Activated CD8-positive, alpha-beta memory T cell treated with anti-CD3 and anti-CD28 coated beads for 24 hours (primary cell): ENCODE measurements at regions not wholly inside any gene's neighbourhood (a gene's known extent, or its start where the extent isn't known, plus 50 kb on each side); places are given as distances from the start of the nearest gene placed in this dataset.
"Not testable (repeated sequence)": the region's sequence is repeated elsewhere in the genome, so short reads cannot be mapped to it uniquely, and the experiment has no call there.

ENCODE experiments used
- DNase-seq: peaks from one replicate; pipeline ENCODE4 v3.0.0-alpha.2; 2020

DNA sequence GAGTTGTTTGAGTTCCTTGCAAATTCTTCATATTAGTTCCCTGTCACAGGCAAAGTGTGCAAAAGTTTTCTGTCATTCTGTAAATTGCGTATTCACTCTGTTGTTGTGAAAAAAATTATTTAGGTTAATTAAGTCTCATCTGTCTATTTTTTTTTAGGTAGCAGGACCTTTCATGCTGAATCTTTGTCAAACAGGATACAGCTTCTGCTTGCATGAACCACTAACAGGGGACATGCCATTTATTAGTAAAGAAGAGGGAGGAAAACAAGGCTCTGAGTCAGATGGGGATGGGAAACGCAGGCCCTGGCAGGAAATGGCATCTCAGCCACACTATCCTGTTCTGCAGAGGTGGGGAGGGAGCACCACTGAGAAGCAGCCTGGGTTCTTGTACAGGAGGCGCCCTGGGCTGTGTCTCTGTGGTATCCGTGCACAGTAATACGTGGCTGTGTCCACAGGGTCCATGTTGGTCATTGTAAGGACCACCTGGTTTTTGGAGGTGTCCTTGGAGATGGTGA is 1243.8 kb downstream of the TMEM121 start:
- not testable (repeated sequence) for DNase-seq

DNA sequence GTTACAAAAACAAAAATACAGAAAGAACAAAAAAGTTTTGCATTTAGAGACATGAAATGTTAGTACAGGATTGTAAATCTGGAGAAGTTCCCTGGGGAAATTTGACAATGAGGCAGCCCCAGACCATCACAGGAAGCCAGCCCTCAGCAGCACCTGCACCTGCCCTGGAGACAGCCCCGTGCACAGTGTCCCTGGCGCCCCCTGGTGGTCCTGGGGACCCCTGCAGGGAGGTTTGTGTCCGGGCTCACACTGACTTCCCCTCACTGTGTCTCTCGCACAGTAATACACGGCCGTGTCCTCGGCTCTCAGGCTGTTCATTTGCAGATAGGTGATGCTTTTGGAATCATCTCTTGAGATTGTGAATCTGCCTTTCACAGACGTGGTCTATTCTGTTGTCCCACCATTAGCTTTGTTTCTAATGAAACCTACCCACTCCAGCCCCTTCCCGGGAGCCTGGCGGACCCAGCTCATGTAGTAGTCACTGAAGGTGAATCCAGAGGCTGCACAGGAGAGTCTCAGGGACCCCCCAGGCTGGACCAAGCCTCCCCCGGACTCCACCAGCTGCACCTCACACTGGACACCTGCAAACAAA is 1248.6 kb downstream of the TMEM121 start:
- DNase-seq = peak; percentile 92

DNA sequence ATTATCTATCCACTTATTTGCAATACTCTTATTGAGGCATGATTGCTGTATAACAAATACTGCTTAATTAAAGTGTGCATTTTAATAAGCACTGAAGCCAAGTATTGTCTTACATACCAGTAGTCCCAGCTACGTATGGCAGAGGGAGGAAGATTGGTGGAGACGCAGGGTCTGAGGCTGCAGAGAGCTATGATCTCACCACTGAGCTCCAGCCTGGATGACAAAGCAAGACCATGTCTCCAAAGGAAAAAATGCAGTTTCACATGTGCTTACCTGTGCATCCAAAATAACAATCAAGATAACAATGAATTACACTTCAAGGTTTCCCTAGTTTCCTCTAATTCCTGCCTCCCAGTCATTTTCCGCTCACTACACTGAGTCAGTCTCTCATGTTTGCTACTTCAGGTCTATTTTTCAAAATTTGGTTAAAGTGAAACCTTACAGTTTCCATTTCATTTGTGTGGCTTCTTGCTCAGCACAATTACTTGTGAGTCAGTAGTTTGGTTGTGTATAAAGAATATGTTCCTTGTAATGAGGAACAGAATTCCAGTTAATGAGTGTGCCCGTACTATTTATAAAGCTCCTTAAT is 1250.1 kb downstream of the TMEM121 start:
- DNase-seq = no peak

DNA sequence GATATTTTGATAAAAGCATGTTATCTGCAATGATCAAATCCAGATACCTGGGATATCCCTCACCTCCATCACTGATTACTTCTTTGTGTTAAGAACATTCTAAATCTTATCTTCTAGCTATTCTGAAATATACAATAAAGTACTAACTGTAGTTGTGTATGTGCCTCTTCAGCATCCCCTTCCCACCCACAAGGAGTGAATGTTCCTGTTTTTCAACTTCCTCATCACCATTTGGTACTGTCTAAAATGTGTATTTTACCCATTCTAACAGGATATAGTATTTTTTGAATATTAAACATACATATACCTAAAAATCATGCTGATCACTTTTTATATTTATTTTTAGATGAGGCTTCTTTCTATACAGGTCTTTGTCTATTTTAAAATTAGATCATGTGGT is 1252.6 kb downstream of the TMEM121 start:
- DNase-seq = no peak

DNA sequence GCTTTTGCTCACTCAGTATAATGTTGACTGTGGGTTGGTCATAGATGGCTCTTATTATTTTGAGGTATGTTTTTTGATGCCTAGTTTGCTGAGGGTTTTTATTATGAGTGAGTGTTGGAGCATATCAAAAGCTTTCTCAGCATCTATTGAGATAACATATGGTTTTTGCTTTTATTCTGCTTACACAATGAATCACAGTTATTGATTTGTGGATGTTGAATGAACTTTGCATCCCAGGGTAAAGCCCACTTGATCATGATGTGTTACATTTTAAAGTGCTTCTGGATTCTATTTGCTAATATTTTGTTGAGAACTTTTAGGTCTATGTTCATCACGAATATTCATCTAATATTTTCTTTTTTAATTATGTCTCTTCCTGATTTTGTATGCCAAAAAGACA is 1260.3 kb downstream of the TMEM121 start:
- DNase-seq = no peak

DNA sequence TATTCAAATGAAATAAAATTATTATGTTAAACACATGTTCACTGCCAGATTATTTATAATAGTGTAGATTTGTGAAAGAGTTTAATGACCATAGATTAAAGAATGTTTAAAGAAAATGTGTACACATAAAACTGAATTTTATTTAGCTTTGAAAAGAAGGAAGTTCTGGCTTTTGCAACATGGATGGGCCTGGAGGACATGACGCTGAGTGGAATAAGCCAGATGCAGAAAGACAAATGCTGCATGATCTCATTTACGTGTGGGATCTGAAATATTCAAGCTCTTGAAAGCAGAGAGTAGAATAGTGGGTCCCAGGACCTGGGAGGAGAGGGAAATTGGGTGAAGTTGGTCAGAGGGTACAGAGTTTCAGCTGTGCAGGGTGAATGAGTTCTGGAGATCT is 1261.2 kb downstream of the TMEM121 start:
- DNase-seq = no peak

DNA sequence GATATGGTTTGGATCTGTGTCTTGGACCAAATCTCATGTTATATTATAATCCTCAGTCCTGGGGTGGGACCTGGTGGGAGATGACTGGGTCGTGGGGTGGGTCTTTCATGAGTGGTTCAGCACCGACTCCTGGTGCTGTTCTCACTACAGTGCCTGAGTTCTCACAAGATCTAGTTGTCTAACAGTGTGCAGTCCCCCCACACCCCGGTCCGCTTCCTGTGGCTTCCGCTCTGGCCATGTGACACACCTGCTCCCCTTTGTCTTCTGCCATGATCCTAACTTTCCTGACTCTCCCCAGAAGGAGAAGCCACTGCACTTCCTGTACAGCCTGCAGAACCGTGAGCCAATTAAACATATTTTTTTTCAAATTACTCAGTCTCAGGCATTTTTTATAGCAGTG is 1262.2 kb downstream of the TMEM121 start:
- no peak for DNase-seq

DNA sequence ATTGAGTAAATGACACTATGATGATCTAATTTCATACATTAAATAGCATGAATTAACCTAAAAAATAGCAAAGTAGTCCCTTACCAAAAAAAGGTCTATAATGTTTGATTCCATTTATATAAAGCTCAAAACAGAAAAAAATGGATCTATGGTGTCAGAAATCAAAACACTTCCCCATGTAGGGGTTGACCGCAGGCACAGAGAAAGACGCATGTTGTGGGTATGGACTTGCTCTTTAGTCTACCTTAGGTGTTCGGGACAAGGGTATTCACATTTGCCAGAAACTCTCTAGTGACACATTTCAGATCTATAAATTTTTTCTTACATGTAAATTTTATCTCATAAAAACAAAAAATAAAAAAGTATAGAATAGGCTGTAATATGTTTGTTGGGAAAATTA is 1262.9 kb downstream of the TMEM121 start:
- DNase-seq = no peak

DNA sequence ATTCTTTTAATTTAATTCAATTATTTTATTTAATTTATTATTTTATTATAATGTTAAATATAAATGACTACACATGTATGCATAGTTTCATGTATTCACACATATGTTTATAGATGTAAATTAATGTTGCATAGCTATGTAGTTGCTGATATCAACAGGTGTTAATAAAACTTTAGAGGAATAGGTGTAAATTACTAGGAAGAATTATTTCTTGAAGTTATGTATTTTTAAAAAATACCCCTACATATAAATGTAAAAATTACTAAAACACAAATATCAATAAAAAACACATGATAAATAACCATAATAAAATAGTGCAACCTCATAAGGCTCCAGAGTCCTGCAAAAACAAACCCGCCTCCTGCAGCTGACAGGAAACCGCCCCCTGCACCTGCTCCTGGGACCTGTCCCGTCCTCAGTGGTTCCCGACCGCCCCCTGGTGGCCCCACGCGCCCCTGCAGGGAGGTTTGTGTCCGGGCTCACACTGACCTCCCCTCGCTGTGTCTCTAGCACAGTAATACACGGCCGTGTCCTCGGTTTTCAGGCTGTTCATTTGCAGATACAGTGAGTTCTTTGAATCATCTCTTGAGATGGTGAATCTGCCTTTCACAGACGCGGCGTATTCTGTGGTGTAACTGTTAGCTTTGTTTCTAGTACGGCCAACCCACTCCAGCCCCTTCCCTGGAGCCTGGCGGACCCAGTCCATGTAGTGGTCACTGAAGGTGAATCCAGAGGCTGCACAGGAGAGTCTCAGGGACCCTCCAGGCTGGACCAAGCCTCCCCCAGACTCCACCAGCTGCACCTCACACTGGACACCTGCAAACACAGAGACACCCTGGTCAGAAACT is 1264.0 kb downstream of the TMEM121 start:
- DNase-seq = peak; percentile 92

DNA sequence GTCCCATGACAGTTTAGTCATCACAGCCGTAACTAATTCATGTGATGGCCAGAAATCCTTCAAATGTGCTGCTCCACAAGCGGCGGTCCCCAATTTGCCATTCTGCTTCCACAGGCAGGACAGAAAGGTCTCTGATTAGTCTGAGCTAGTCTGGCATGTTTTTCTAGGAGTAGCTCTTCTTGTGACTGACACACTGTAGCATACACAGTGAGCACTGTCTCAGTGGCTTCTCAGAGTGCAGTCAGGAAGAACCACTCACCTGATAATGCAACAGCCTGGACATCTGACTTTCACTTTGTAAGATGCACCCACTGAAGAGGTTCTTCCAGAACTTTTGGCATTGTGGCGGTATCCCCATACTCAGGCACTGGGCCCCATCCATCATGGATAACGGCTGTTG is 1266.2 kb downstream of the TMEM121 start:
- DNase-seq = no peak

DNA sequence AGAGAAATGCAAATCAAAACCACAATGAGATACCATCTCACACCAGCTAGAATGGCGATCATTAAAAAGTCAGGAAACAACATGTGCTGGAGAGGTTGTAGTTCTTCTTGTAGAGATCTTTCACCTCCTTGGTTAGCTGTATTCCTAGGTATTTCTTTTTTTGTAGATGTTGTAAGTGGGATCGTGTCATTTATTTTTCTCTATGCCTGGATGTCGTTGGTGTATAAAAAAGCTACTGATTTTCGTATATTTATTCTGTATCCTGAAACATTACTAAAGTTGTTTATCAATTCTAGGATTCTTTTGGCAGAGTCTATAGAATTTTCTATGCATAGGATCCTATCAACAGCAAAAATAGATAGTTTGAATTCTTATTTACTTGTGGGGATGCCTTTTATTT is 1271.8 kb downstream of the TMEM121 start:
- DNase-seq = not testable (repeated sequence)

DNA sequence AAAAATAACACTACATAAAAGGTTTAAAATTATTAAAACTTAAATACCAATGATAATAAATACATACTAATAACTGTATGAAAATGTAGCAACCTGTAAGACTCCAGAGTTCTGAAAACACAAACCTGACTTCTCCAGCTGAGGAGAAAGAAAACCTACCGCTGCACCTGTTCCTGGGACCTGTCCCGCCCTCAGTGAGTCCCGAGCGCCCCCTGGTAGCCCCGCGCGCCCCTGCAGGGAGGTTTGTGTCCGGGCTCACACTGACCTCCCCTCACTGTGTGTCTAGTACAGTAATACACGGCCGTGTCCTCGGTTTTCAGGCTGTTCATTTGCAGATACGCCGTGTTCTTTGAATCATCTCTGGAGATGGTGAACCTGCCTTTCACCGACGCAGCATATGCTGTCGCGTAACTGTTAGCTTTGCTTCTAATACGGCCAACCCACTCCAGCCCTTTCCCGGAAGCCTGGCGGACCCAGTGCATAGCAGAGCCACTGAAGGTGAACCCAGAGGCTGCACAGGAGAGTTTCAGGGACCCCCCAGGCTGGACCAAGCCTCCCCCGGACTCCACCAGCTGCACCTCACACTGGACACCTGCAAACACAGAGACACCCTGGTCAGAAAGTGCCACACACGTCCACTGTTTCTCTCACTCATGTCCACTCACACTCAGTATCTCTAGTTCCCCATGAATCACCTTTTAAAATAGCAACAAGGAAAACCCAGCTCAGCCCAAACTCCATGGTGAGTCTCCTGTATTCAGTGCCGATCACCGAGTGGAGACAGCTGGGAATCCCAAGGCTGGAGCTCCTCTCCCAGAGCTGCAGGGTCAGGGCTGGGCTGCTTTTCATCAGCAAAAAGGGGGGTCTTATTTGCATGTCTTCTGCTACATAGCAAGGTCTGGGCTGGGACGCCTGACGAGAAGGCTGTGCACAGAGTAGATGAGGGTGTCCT is 1276.3 kb downstream of the TMEM121 start:
- DNase-seq = no peak

DNA sequence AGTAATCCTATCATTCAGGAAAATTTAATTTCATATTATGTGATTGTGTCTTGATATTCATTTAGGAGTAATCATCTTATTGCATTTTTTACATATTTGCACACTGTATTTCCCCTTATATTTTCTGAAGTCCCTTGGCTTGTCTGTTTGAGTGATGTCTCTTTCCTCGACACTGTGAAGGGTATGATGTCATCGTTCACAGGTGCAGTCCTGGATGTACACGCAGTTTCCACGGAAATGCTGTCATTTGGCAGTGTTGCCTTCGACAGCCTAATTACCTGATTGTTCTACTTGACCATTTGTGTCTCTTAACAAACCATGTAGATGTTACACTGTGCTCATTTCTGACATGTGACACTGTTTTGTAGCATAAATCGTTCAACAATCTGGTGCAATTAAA is 1277.0 kb downstream of the TMEM121 start:
- no peak for DNase-seq

DNA sequence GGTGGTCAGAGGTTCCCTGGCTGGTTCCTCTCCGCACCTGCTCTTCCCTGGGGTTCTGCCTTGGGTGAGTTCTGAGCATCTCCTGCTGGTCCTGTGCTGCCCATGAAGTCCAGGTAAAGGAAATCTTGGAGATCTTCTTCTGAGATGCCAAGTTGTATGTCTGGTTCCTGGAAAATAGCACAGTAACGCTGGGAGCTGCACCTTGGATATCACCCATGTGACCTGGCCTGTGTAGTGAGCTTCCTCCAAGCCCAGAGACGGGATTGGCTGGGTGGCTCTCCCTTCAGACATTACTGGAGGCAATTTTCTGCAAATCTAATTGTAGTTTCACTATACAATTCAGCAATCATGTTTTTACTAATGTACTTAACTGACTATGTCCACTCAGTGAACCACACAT is 1281.1 kb downstream of the TMEM121 start:
- DNase-seq = no peak

DNA sequence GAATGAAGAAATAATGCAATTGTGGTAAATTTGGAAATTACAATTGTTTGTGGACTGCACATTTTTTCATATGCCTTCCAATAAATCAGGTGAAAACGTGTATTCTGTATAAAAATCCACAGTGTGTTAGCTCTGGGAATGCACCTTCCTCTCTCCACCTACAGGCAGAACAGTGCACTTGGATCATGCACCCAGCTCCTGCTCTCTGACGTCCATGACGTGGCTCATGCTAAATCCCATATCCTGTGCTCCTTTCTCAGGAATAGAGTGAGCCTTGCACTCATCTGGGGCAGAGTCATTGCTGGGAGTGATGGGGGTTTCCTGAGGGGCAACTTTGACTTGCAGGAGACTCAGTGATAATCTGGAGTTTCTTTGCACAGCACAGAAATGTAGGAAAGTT is 1282.1 kb downstream of the TMEM121 start:
- DNase-seq = no peak

DNA sequence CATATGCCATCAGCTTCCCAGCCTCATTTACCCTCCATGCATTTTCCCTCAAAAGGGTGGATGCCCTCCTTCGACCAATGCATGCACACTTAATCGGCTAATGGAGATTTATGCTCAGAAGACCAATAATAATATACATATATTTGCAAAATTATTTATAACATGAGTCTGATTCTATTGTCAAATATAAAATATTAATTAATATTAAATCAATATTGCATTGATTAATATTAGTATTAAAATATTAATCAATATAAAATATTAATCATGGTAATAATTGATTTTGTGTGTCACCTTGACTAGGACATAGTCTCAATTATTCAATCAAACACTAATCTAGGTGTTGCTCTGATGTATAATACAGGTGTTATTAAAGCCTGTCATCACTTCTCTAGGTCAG is 1282.5 kb downstream of the TMEM121 start:
- DNase-seq = no peak

DNA sequence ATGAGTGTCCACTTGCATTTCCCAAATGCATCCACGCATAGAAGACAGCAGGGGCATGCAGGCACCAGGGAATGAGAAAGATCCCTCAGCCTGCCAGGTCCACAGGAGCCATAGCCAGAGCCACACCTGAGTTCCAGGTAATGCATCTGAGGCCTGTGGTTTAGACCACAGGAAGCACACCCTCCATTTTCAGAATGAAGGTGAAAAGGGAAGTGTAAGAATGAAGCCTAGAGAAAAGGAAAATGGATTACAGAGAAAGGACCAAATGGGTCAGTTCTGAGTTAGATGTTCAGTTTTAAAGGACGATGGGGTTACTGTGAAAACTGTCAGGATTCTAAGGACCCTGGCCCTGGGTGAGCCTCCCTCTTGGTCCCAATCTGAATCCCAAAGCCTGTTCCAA is 1283.2 kb downstream of the TMEM121 start:
- no peak for DNase-seq

DNA sequence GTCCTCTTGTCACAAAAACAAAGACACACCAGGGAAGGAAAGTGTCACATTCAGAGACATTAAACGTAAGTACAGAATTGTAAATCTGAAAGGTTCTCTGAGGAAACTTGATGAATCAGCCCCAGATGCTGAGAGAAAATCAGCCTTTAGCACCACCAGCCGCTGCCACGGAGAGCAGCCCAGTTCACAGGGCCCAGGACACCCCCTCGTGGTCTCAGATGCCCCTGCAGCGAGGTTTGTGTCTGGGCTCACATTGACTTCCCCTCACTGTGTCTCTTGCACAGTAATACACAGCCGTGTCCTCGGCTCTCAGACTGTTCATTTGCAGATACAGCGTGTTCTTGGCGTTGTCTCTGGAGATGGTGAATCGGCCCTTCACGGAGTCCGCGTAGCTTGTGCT is 1283.8 kb downstream of the TMEM121 start:
- DNase-seq = not testable (repeated sequence)

DNA sequence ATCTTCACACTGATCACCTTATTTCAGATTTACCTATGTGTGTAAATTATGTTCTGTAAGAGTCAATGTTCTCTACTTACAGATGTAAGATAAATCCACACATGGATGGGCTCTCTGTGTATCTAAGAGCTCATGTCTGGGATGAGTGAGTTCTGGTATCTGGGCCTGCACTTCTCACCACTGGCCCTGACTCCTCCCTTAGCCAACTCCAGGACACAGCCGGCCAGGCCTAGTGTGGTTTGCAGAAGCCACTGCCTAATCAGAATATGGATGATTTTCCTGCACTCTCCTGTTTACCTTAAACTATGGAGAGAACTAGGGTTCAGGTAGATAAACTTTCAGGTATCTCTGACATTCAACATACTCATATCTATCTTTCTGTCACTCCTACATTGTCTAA is 1284.8 kb downstream of the TMEM121 start:
- no peak for DNase-seq

DNA sequence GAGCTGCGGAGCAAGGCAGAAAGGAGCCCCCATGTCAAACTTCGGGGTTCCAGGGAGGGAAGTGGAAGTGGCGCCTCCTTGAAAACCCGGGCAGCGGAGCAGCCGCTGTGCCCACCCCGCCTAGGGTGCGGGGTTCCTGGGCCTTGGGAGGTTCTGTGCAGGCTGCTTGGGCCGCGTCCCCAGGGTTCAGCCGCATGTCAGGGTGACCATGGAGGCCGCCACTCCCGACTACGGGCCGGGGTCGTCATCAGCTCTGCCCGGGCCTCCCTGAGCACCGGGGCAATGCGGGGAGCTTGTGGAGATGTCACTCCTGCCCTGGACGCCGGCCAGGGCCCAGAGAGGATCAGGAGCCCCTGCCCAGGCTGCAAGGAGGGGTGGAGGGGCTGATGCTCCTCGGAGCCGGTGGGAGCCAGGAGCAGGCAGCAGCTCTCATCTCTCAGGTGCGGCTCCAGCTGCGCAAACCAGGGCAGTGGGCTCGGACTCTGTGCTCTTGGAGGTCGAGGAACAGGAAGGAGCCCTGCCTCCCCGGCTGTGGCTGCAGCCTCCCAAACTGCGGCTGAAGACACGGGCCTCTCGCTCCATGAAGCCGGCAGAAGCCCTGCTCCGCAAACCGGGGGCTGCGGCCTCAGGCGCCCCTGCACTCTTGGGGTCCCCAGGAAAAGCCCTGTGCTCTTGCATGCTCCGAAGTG is 1286.5 kb downstream of the TMEM121 start:
- DNase-seq = no peak

DNA sequence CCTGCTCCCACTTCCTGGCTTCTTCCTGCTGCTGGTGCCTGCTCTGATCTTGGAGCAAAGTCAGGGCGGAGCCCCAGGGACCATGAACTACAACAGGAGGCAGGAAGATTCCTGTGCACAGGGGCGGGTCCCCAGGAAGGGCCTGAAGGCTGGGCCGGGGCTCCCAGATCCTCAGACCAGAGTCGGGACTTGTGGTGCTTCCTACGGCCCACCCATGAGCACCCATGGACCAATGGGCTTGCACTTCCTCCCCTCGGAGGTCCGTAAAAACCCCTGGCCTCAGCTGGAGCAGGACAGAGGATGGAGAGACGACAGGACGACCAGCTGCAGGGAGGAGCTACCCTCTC is 1287.1 kb downstream of the TMEM121 start:
- no peak for DNase-seq

DNA sequence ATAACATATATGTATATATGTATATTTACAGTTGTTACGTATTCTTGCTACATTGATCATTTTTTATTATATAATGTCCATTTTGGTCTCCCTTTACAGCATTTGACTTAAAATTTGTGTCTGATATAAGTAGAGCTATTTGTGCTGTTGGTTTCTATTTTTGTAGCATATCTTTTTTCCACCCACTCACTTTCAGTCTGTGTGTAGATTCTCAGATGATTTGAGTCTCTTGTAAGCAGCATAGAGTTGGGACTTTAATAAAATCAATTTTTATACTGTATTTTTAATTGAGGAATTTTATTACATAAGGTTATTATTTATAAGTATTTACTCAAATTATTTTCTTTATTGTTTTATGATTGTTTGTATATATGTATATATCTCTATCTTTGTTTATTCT is 1293.7 kb downstream of the TMEM121 start:
- DNase-seq = no peak
